Sigmoid colon (tissue), 6 donors: ENCODE measurements at regions not wholly inside any gene's neighbourhood (a gene's known extent, or its start where the extent isn't known, plus 50 kb on each side); places are given as distances from the start of the nearest gene placed in this dataset.
A peak's percentile ranks its signal among the peaks of the same experiment; 100 is the strongest.

Source experiments
- DNase-seq: peaks from one replicate; pipeline ENCODE4 v3.0.0-alpha.2; 2019
- H3K27ac ChIP-seq, 4 donors: fragments of 200-600 bp; sonication (generic); one replicate each; pipeline ENCODE4 v1.5.1; 2016 to 2019; ENCODE audit warnings: mild to moderate bottlenecking in 1 of 4
- H3K27me3 ChIP-seq, 3 donors: fragments of 200-600 bp; sonication (generic); one replicate each; pipeline ENCODE4 v1.5.1; 2019; ENCODE audit warnings: mild to moderate bottlenecking in 1 of 3
- H3K36me3 ChIP-seq, 4 donors: fragments of 200-600 bp; sonication (generic); one replicate each; pipeline ENCODE4 v1.5.1; 2016 to 2019
- H3K4me1 ChIP-seq, 4 donors: fragments of 200-600 bp; sonication (generic); one replicate each; pipeline ENCODE4 v1.5.1; 2017 to 2019
- H3K4me3 ChIP-seq, 4 donors: fragments of 200-600 bp; sonication (generic); one replicate each; pipeline ENCODE4 v1.5.1; 2017 to 2019; ENCODE audit warnings: mild to moderate bottlenecking in 2 of 4, moderate library complexity in 1 of 4
- H3K9me3 ChIP-seq, 4 donors: fragments of 200-600 bp in 3 of 4; sonication (generic) in 3 of 4; one replicate each; pipeline versions ENCODE4 v1.5.1 to v1.6.1; 2013 to 2019
- CTCF ChIP-seq, 4 experiments: fragments of 450-650 bp in 3 of 4; fragments of 200-600 bp in 1 of 4; IDR thresholded peaks; one replicate each; pipeline ENCODE4 v1.5.1; 2016 to 2019; ENCODE audit warnings: antibody characterized with exemption in 4 of 4, mild to moderate bottlenecking in 3 of 4, moderate library complexity in 2 of 4
- EP300 ChIP-seq, 4 donors: sonication (generic); formaldehyde crosslinking; IDR thresholded peaks; one replicate each; pipeline ENCODE4 v1.6.1; 2017; ENCODE audit warnings: antibody characterized with exemption in 4 of 4
- POLR2A ChIP-seq, 2 donors: fragments of 450-650 bp; IDR thresholded peaks; one replicate each; pipeline ENCODE4 v1.6.1; 2016; ENCODE audit warnings: antibody characterized with exemption in 2 of 2, mild to moderate bottlenecking in 2 of 2, moderate library complexity in 2 of 2
- POLR2AphosphoS5 ChIP-seq, 4 donors: sonication (generic); formaldehyde crosslinking; IDR thresholded peaks; one replicate each; pipeline ENCODE4 v1.6.1; 2017; ENCODE audit warnings: antibody characterized with exemption in 4 of 4
- WGBS, 2 donors: extraction: QIAGEN DNeasy Blood & Tissue Kit; methylation state at CpG; one replicate each; pipeline ENCODE4 v1.1.7; 2013; 5-methylcytosine and 5-hydroxymethylcytosine counted together
- intact Hi-C: fragments of 100-400 bp; cut with DNase I; formaldehyde crosslinking; loops from one replicate; pipeline ENCODE4 v1.15.1; 2023
- donor health status: healthy with polysubstance abuse.
- donor health status: healthy.

GRCh38 chr1:30476911-30477459, 246.4 kb downstream of the MATN1 start:
- H3K4me1 ChIP-seq, result no peaks in the 10 kb centered on the region
- 86 to 89% methylated on average over 8 of the region's 8 CpGs for WGBS, 2 donors
- intact Hi-C loops, result no loop called here
- peak; percentile 37 for DNase-seq
- H3K27me3 ChIP-seq, result no peaks in the 10 kb centered on the region
- H3K36me3 ChIP-seq, result no peaks in the 10 kb centered on the region
- no peak overlapping the region for H3K27ac ChIP-seq
- TF ChIP-seq POLR2A (IDR thresholded peaks at IDR 0.05) (no peak), EP300 (IDR thresholded peaks at IDR 0.05) (no peak), CTCF (IDR thresholded peaks at IDR 0.05) (no peak), POLR2AphosphoS5 (IDR thresholded peaks at IDR 0.05) (no peak)
- H3K4me3 ChIP-seq, result no peak overlapping the region
- peaks cover 0 to 12% (median 7%) of the 10 kb centered on the region in 4 donors for H3K9me3 ChIP-seq

- H3K4me3 ChIP-seq, result no peak overlapping the region
- intact Hi-C loops, result no loop called here
- H3K27ac ChIP-seq, result no peak overlapping the region
- 57 to 68% methylated on average over 6 of the region's 6 CpGs for WGBS, 2 donors
- TF ChIP-seq POLR2A (IDR thresholded peaks at IDR 0.05) (no peak), CTCF (IDR thresholded peaks at IDR 0.05) (no peak), POLR2AphosphoS5 (IDR thresholded peaks at IDR 0.05) (no peak), EP300 (IDR thresholded peaks at IDR 0.05) (no peak)
- DNase-seq, result peak; percentile 28
- H3K27me3 ChIP-seq, result no peaks in the 10 kb centered on the region
- H3K36me3 ChIP-seq, result no peaks in the 10 kb centered on the region
- H3K4me1 ChIP-seq, result no peaks in the 10 kb centered on the region
- H3K9me3 ChIP-seq, result peaks cover 0 to 6% (median 4%) of the 10 kb centered on the region in 4 donors
Observed at GRCh38 chr1:30476476-30476875, 246.9 kb downstream of the MATN1 start.

GRCh38 chr1:30475966-30476365, 247.4 kb downstream of the MATN1 start:
- WGBS, 2 donors, result 64 to 67% methylated on average over 6 of the region's 6 CpGs
- H3K27ac ChIP-seq, result no peak overlapping the region
- intact Hi-C loops, result no loop called here

GRCh38 chr1:30475201-30475600, 248.2 kb downstream of the MATN1 start:
- Histone ChIP-seq H3K4me3 (no peak overlapping the region), H3K9me3 (no peaks in the 10 kb centered on the region), H3K36me3 (no peaks in the 10 kb centered on the region), H3K4me1 (no peaks in the 10 kb centered on the region), H3K27me3 (no peaks in the 10 kb centered on the region), H3K27ac (no peak overlapping the region)
- no peak for TF ChIP-seq EP300 (IDR thresholded peaks at IDR 0.05)
- no peak for TF ChIP-seq POLR2A (IDR thresholded peaks at IDR 0.05)
- 85 to 88% methylated on average over 9 of the region's 9 CpGs for WGBS, 2 donors
- intact Hi-C loops, result no loop called here
- DNase-seq, result no peak

More at GRCh38 chr1:30475966-30476365, 247.4 kb downstream of the MATN1 start:
- peak; percentile 26 for DNase-seq
- no peaks in the 10 kb centered on the region for H3K4me1 ChIP-seq
- no peak for TF ChIP-seq CTCF (IDR thresholded peaks at IDR 0.05)
- no peak for TF ChIP-seq EP300 (IDR thresholded peaks at IDR 0.05)
- TF ChIP-seq POLR2A (IDR thresholded peaks at IDR 0.05), result no peak
- no peak for TF ChIP-seq POLR2AphosphoS5 (IDR thresholded peaks at IDR 0.05)
- H3K27me3 ChIP-seq, result no peaks in the 10 kb centered on the region
- H3K4me3 ChIP-seq, result no peak overlapping the region
- H3K9me3 ChIP-seq, result peaks cover 0 to 1% (median 0%) of the 10 kb centered on the region in 4 donors
- H3K36me3 ChIP-seq, result no peaks in the 10 kb centered on the region

- no peaks in the 10 kb centered on the region for H3K9me3 ChIP-seq
- no peaks in the 10 kb centered on the region for H3K4me1 ChIP-seq
- intact Hi-C loops, result no loop called here
- no peak overlapping the region for H3K4me3 ChIP-seq
- H3K27ac ChIP-seq, result no peak overlapping the region
- DNase-seq, result no peak
- 75 to 80% methylated on average over 9 of the region's 9 CpGs for WGBS, 2 donors
- H3K36me3 ChIP-seq, result no peaks in the 10 kb centered on the region
- TF ChIP-seq POLR2AphosphoS5 (IDR thresholded peaks at IDR 0.05) (no peak), POLR2A (IDR thresholded peaks at IDR 0.05) (no peak), CTCF (IDR thresholded peaks at IDR 0.05) (no peak), EP300 (IDR thresholded peaks at IDR 0.05) (no peak)
- H3K27me3 ChIP-seq, result no peaks in the 10 kb centered on the region
Observed at GRCh38 chr1:30474818-30475200, 248.6 kb downstream of the MATN1 start.
